Suprapubic skin (tissue), 3 donors: ENCODE measurements at regions not wholly inside any gene's neighbourhood (a gene's known extent, or its start where the extent isn't known, plus 50 kb on each side); places are given as distances from the start of the nearest gene placed in this dataset.

Experiments
- CTCF ChIP-seq, 2 donors: fragments of 200-600 bp in 1 of 2; fragments of 450-650 bp in 1 of 2; sonication (generic) in 1 of 2; IDR thresholded peaks; one replicate each; pipeline ENCODE4 v1.5.1; 2016 to 2019; ENCODE audit warnings: antibody characterized with exemption in 2 of 2, mild to moderate bottlenecking in 1 of 2, moderate library complexity in 1 of 2
- EP300 ChIP-seq: sonication (generic); formaldehyde crosslinking; IDR thresholded peaks from one replicate; pipeline ENCODE4 v1.6.1; 2017; ENCODE audit warnings: antibody characterized with exemption

GRCh38 chr4:79599691-79600090, 191.7 kb upstream of the GK2 start:
- TF ChIP-seq CTCF (IDR thresholded peaks at IDR 0.05) (no peak), EP300 (no peak)
